IMR-90 (cell line): ENCODE measurements at regions not wholly inside any gene's neighbourhood (a gene's known extent, or its start where the extent isn't known, plus 50 kb on each side); places are given as distances from the start of the nearest gene placed in this dataset.

Source experiments
- ATAC-seq: fragments of 200-7000 bp; cut with Tn5 transposase; 2 replicates; pipeline ENCODE4 v1.9.1; 2020; ENCODE audit warnings: low read depth, mild to moderate bottlenecking, moderate library complexity
- BruUV-seq: library from RNA; stranded (reverse); fragments of 400-500 nt; replicated peaks from 2 replicates; lab custom pipeline; 2021; lab: Mats Ljungman, UMichigan
- CTCF ChIA-PET: fragments of 300-600 bp; formaldehyde crosslinking; extraction: SDS; loops from one replicate; lab custom pipeline; 2021; ENCODE audit warnings: antibody characterized with exemption; lab: Yijun Ruan, JAX
- POLR2A ChIA-PET: fragments of 300-600 bp; sonication (Branson Sonifier 250); formaldehyde crosslinking; loops from one replicate; lab custom pipeline; 2022; ENCODE audit warnings: antibody characterized with exemption; ENCODE audit not compliant: unreplicated experiment; lab: Charles Lee
- DNase-seq: peaks from one replicate; pipeline ENCODE4 v3.0.0; 2013
- H2AFZ ChIP-seq: replicated peaks from 2 replicates; pipeline ENCODE3; 2013; ENCODE audit warnings: low read length, mild to moderate bottlenecking; ENCODE audit not compliant: poor library complexity
- H2AK5ac ChIP-seq: 2 replicates; pipeline ENCODE4 v1.6.1; 2013; ENCODE audit warnings: low read depth, low read length, inconsistent platforms
- H2AK9ac ChIP-seq: replicated peaks from 2 replicates; pipeline ENCODE3; 2013; ENCODE audit warnings: mild to moderate bottlenecking, low read depth, low read length, moderate library complexity; ENCODE audit not compliant: poor library complexity
- H2BK120ac ChIP-seq: 2 replicates; pipeline ENCODE4 v1.6.1; 2013; ENCODE audit warnings: low read depth, low read length, inconsistent platforms
- H2BK15ac ChIP-seq: 3 replicates; pipeline ENCODE4 v1.6.1; 2013; ENCODE audit warnings: low read depth, low read length, inconsistent platforms
- H2BK20ac ChIP-seq: 2 replicates; pipeline ENCODE4 v1.6.1; 2013; ENCODE audit warnings: low read depth, mild to moderate bottlenecking, inconsistent platforms, low read length, moderate library complexity
- H2BK5ac ChIP-seq: 2 replicates; pipeline ENCODE4 v1.6.1; 2013; ENCODE audit warnings: mild to moderate bottlenecking, low read depth, low read length, inconsistent platforms; ENCODE audit not compliant: poor library complexity, severe bottlenecking
- H3K14ac ChIP-seq: replicated peaks from 2 replicates; pipeline ENCODE4 v1.6.1; 2013; ENCODE audit warnings: low read depth, low read length, inconsistent platforms
- H3K18ac ChIP-seq: 2 replicates; pipeline ENCODE4 v1.6.1; 2013; ENCODE audit warnings: low read depth, low read length, control low read depth
- H3K23ac ChIP-seq: 2 replicates; pipeline ENCODE4 v1.6.1; 2013; ENCODE audit warnings: low read depth, low read length, inconsistent platforms
- H3K27ac ChIP-seq: 2 replicates; pipeline ENCODE4 v1.5.1; 2013; ENCODE audit warnings: mild to moderate bottlenecking, control low read depth, low read length; ENCODE audit not compliant: insufficient read depth
- H3K27me3 ChIP-seq: 2 replicates; pipeline ENCODE4 v1.6.1; 2013; ENCODE audit warnings: low read length; ENCODE audit not compliant: control insufficient read depth, insufficient read depth
- H3K36me3 ChIP-seq: 2 replicates; pipeline ENCODE4 v1.6.1; 2013; ENCODE audit warnings: low read length, mixed read lengths; ENCODE audit not compliant: control insufficient read depth, insufficient read depth
- H3K4ac ChIP-seq: 2 replicates; pipeline ENCODE4 v1.6.1; 2013; ENCODE audit warnings: low read depth, low read length, inconsistent platforms
- H3K4me1 ChIP-seq: 2 replicates; pipeline ENCODE4 v1.6.1; 2013; ENCODE audit warnings: low read length, mixed read lengths; ENCODE audit not compliant: control insufficient read depth, insufficient read depth
- H3K4me2 ChIP-seq: 2 replicates; pipeline ENCODE4 v1.6.1; 2013; ENCODE audit warnings: low read depth, mild to moderate bottlenecking, control low read depth, low read length, moderate library complexity
- H3K4me3 ChIP-seq: 2 replicates; pipeline ENCODE4 v1.5.1; 2013; ENCODE audit warnings: low read depth, mild to moderate bottlenecking, control low read depth, low read length, moderate library complexity; ENCODE audit not compliant: insufficient read depth
- H3K56ac ChIP-seq: 2 replicates; pipeline ENCODE4 v1.6.1; 2013; ENCODE audit warnings: low read length, inconsistent platforms; ENCODE audit not compliant: insufficient read depth; ENCODE audit errors: extremely low read depth
- H3K79me1 ChIP-seq, 2 experiments: 2 replicates each; pipeline ENCODE4 v1.6.1; 2013; ENCODE audit warnings: low read length in 2 of 2, inconsistent platforms in 1 of 2, low read depth in 1 of 2
- H3K9ac ChIP-seq: 2 replicates; pipeline ENCODE4 v1.6.1; 2013; ENCODE audit warnings: low read depth, low read length, control low read depth
- H3K9me1 ChIP-seq: 2 replicates; pipeline ENCODE4 v1.6.1; 2013; ENCODE audit warnings: low read length, inconsistent platforms; ENCODE audit not compliant: insufficient read depth
- H3K9me3 ChIP-seq: 2 replicates; pipeline ENCODE4 v1.6.1; 2013; ENCODE audit warnings: low read length; ENCODE audit not compliant: control insufficient read depth, insufficient read depth
- H4K20me1 ChIP-seq: 2 replicates; pipeline ENCODE4 v1.6.1; 2013; ENCODE audit warnings: low read length, inconsistent platforms; ENCODE audit not compliant: insufficient read depth
- H4K5ac ChIP-seq: 2 replicates; pipeline ENCODE4 v1.6.1; 2013; ENCODE audit warnings: mild to moderate bottlenecking, low read depth, low read length, control low read depth
- H4K8ac ChIP-seq, 2 experiments: 2 replicates each; pipeline ENCODE4 v1.6.1; 2013; ENCODE audit warnings: low read depth in 2 of 2, low read length in 2 of 2, control low read depth in 1 of 2, inconsistent platforms in 1 of 2
- H4K91ac ChIP-seq: 2 replicates; pipeline ENCODE4 v1.6.1; 2013; ENCODE audit warnings: low read depth, low read length, inconsistent platforms; ENCODE audit not compliant: insufficient read depth
- BHLHE40 ChIP-seq: fragments of 150-350 bp; IDR thresholded peaks from 2 replicates; pipeline ENCODE4 v1.6.1; 2016; ENCODE audit warnings: mild to moderate bottlenecking, low read depth, low read length
- CEBPB ChIP-seq: IDR thresholded peaks from 2 replicates; pipeline ENCODE4 v1.6.1; 2012; ENCODE audit warnings: low read depth, low read length, improper control_type of control experiment
- CHD1 ChIP-seq: IDR thresholded peaks from 2 replicates; pipeline ENCODE4 v1.6.1; 2012; ENCODE audit warnings: low read depth, low read length, improper control_type of control experiment
- CTCF ChIP-seq: conservative IDR thresholded peaks from 2 replicates; pipeline ENCODE4 v1.5.1; 2012; ENCODE audit warnings: mild to moderate bottlenecking, low read depth, low read length, improper control_type of control experiment
- ELK1 ChIP-seq: fragments of 150-350 bp; IDR thresholded peaks from 2 replicates; pipeline ENCODE4 v1.6.1; 2016; ENCODE audit warnings: low read depth, mild to moderate bottlenecking, low read length, moderate library complexity, borderline replicate concordance
- FOS ChIP-seq: fragments of 150-350 bp; IDR thresholded peaks from 2 replicates; pipeline ENCODE4 v1.6.1; 2016; ENCODE audit warnings: low read depth, low read length
- MAFK ChIP-seq: IDR thresholded peaks from 2 replicates; pipeline ENCODE4 v1.6.1; 2012; ENCODE audit warnings: low read depth, low read length, improper control_type of control experiment
- MAZ ChIP-seq: IDR thresholded peaks from 2 replicates; pipeline ENCODE4 v1.6.1; 2012; ENCODE audit warnings: low read depth, mild to moderate bottlenecking, low read length, improper control_type of control experiment, moderate library complexity, borderline replicate concordance
- MXI1 ChIP-seq: IDR thresholded peaks from 2 replicates; pipeline ENCODE4 v1.6.1; 2012; ENCODE audit warnings: low read depth, mild to moderate bottlenecking, low read length, moderate library complexity, borderline replicate concordance
- NFE2L2 ChIP-seq: fragments of 150-350 bp; IDR thresholded peaks from 2 replicates; pipeline ENCODE4 v1.6.1; 2016; ENCODE audit warnings: low read depth, mild to moderate bottlenecking, low read length
- RAD21 ChIP-seq: IDR thresholded peaks from 2 replicates; pipeline ENCODE4 v1.6.1; 2012; ENCODE audit warnings: low read length, improper control_type of control experiment
- RCOR1 ChIP-seq: IDR thresholded peaks from 2 replicates; pipeline ENCODE4 v1.6.1; 2012; ENCODE audit warnings: mild to moderate bottlenecking, low read length, improper control_type of control experiment; ENCODE audit not compliant: insufficient replicate concordance
- RFX5 ChIP-seq: IDR thresholded peaks from 2 replicates; pipeline ENCODE4 v1.8.0; 2012; ENCODE audit warnings: low read depth, mild to moderate bottlenecking, low read length, moderate library complexity
- SMC3 ChIP-seq: fragments of 150-350 bp; IDR thresholded peaks from 2 replicates; pipeline ENCODE4 v1.6.1; 2016; ENCODE audit warnings: low read depth, mild to moderate bottlenecking, antibody characterized with exemption, low read length, moderate library complexity
- dilution Hi-C: fragments of 300-500 bp; cut with HindIII; formaldehyde crosslinking; loops from one replicate; pipeline ENCODE4 v1.14.3; 2018; ENCODE audit warnings: low sequenced_read_pairs; ENCODE audit not compliant: unreplicated experiment
- in situ Hi-C: fragments of 300-500 bp; cut with MboI; formaldehyde crosslinking; loops from 3 replicates; pipeline ENCODE4 v1.14.3; 2019; ENCODE audit warnings: low sequenced_read_pairs, inconsistent platforms, mixed read lengths
- intact Hi-C: fragments of 100-400 bp; cut with micrococcal nuclease; formaldehyde crosslinking; loops from 2 replicates; pipeline ENCODE4 v1.10.0; 2022
- TF ChIP-seq, protein P1 (sequence below): fragments of 150-350 bp; IDR thresholded peaks from 2 replicates; pipeline ENCODE4 v1.6.1; 2017; ENCODE audit warnings: mild to moderate bottlenecking, antibody characterized with exemption, low read length, low read depth

- no peak overlapping the region for H2AK9ac ChIP-seq
- no peak overlapping the region for H2AK5ac ChIP-seq
- POLR2A ChIA-PET, result no interaction called here
- no peak overlapping the region for H4K5ac ChIP-seq
- H3K56ac ChIP-seq, result no peak overlapping the region
- no peak overlapping the region for H3K18ac ChIP-seq
- no peak overlapping the region for H4K8ac ChIP-seq
- no peaks in the 10 kb centered on the region for H3K79me1 ChIP-seq
- H2BK5ac ChIP-seq, result no peak overlapping the region
- ATAC-seq (no peak), DNase-seq (no peak)
- CTCF ChIA-PET, result no interaction called here
- BruUV-seq, result no TSS peak
- no peak overlapping the region for H3K4ac ChIP-seq
- no peaks in the 10 kb centered on the region for H3K36me3 ChIP-seq
- H3K4me3 ChIP-seq, result no peak overlapping the region
- no peak overlapping the region for H2BK15ac ChIP-seq
- H3K4me2 ChIP-seq, result no peak overlapping the region
- H3K9ac ChIP-seq, result no peak overlapping the region
- H2BK120ac ChIP-seq, result no peak overlapping the region
- H3K27me3 ChIP-seq, result no peaks in the 10 kb centered on the region
- TF ChIP-seq FOS (no peak), ELK1 (no peak), MAZ (no peak), NFE2L2 (no peak), MXI1 (no peak), MAFK (no peak), RFX5 (no peak), CHD1 (no peak), CEBPB (no peak), RCOR1 (no peak), BHLHE40 (no peak), SMC3 (no peak), RAD21 (no peak), CTCF (no peak)
- TF ChIP-seq, protein P1, sequence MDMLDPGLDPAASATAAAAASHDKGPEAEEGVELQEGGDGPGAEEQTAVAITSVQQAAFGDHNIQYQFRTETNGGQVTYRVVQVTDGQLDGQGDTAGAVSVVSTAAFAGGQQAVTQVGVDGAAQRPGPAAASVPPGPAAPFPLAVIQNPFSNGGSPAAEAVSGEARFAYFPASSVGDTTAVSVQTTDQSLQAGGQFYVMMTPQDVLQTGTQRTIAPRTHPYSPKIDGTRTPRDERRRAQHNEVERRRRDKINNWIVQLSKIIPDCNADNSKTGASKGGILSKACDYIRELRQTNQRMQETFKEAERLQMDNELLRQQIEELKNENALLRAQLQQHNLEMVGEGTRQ, result no peak
- H4K20me1 ChIP-seq, result no peaks in the 10 kb centered on the region
- no peaks in the 10 kb centered on the region for H3K4me1 ChIP-seq
- H3K27ac ChIP-seq, result no peak overlapping the region
- no peak overlapping the region for H2BK20ac ChIP-seq
- no peaks in the 10 kb centered on the region for H3K9me1 ChIP-seq
- intact Hi-C loops (no loop called here), dilution Hi-C loops (no loop called here), in situ Hi-C loops (no loop called here)
- H3K9me3 ChIP-seq, result peaks cover 5% of the 10 kb centered on the region
- no peak overlapping the region for H2AFZ ChIP-seq
- H3K14ac ChIP-seq, result no peak overlapping the region
- H3K23ac ChIP-seq, result no peak overlapping the region
- no peak overlapping the region for H4K91ac ChIP-seq
Observed at GRCh38 chr3:40715551-40715950, 190.8 kb downstream of the ZNF621 start.
